Nephron progenitor cell (in vitro differentiated cells): ENCODE measurements at regions not wholly inside any gene's neighbourhood (a gene's known extent, or its start where the extent isn't known, plus 50 kb on each side); places are given as distances from the start of the nearest gene placed in this dataset.

Experiments used
- DNase-seq: peaks from one replicate; pipeline ENCODE4 v3.0.0; 2021
- H3K27ac Mint-ChIP-seq: 2 replicates; pipeline ENCODE4 v1.8.0; 2021; ENCODE audit warnings: mild to moderate bottlenecking, moderate library complexity, mixed read lengths
- H3K27me3 Mint-ChIP-seq: 2 replicates; pipeline ENCODE4 v1.8.0; 2021; ENCODE audit warnings: mild to moderate bottlenecking, low read depth, mixed read lengths; ENCODE audit not compliant: poor library complexity
- H3K36me3 Mint-ChIP-seq: 2 replicates; pipeline ENCODE4 v1.8.0; 2021; ENCODE audit warnings: low read depth, mixed read lengths
- H3K4me1 Mint-ChIP-seq: 2 replicates; pipeline ENCODE4 v1.8.0; 2021; ENCODE audit warnings: mixed read lengths
- H3K4me3 Mint-ChIP-seq: 2 replicates; pipeline ENCODE4 v1.8.0; 2021; ENCODE audit warnings: mild to moderate bottlenecking, moderate library complexity, mixed read lengths
- H3K9me3 Mint-ChIP-seq: 2 replicates; pipeline ENCODE4 v1.8.0; 2021; ENCODE audit warnings: mild to moderate bottlenecking, moderate library complexity, mixed read lengths
- CTCF ChIP-seq: fragments of 200-600 bp; sonication (generic); IDR thresholded peaks from 2 replicates; pipeline ENCODE4 v1.5.0; 2021; ENCODE audit warnings: antibody characterized with exemption

DNA sequence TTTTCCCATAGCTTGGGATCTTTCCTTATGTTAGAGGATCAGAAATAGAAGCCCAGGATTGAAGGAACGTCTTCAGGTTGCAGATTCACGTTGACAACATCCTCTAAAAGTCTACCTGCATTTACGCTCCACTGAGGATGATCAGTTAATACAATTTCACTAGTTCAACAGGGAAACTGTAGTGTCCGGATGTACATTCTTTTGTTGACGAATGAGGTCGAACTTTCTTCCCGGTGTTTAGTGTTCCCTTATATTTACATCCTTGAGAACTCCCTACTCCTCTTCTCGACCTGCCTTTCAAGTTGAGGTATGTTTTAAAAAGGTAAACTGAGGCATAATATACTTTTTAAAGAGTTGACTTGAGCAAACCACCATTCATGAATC is 74.8 kb downstream of the SIK1 start:
- Mint-ChIP-seq H3K4me3 (no peak overlapping the region), H3K4me1 (peaks cover 46% of the 10 kb centered on the region), H3K27me3 (peaks cover 17% of the 10 kb centered on the region), H3K9me3 (no peaks in the 10 kb centered on the region), H3K27ac (no peak overlapping the region), H3K36me3 (no peaks in the 10 kb centered on the region)
- no peak for DNase-seq
- TF ChIP-seq CTCF: no peak

DNA sequence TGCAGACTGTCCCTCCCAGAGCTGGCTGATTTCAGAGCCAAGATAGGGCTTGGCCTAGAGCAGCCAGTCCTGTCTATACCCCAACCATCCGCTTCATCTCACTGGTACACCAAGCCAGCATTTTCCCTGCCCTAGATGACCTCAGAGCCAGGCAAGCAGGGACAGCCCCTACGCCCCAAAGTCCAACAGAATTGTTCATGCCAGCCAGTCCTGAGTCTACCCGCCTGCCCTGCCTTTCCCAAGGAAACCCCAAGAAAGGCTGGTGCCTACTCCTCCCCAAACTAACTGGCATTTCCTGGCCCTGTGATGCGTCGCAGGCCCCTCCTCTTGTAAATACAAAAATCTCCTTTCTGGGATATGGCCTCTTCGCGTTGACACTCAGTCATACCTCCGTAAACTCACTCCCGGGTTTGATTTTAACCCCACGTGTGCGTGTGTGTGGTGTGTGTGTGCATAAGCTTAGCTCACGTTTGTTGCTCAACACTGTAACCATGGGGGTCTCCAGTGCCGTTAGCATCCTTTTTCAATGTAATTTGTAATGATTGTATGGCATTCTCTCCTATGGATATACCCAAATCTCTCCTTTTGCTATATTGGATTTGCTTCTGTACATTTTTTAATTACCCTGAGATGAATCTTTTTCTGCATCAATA is 75.3 kb downstream of the SIK1 start:
- no peaks in the 10 kb centered on the region for H3K36me3 Mint-ChIP-seq
- no peak for TF ChIP-seq CTCF
- no peak for DNase-seq
- no peaks in the 10 kb centered on the region for H3K9me3 Mint-ChIP-seq
- H3K27ac Mint-ChIP-seq: peak overlapping the region; percentile 14
- H3K4me1 Mint-ChIP-seq: peaks cover 47% of the 10 kb centered on the region
- H3K27me3 Mint-ChIP-seq: peaks cover 17% of the 10 kb centered on the region
- H3K4me3 Mint-ChIP-seq: no peak overlapping the region

- Mint-ChIP-seq H3K9me3 (no peaks in the 10 kb centered on the region), H3K4me1 (peaks cover 55% of the 10 kb centered on the region), H3K4me3 (no peak overlapping the region), H3K27me3 (peaks cover 11% of the 10 kb centered on the region), H3K27ac (no peak overlapping the region), H3K36me3 (no peaks in the 10 kb centered on the region)
- no peak for TF ChIP-seq CTCF
- DNase-seq: no peak
Measured at GRCh38 chr21:43349644-43350043, 77.3 kb downstream of the SIK1 start.

DNA sequence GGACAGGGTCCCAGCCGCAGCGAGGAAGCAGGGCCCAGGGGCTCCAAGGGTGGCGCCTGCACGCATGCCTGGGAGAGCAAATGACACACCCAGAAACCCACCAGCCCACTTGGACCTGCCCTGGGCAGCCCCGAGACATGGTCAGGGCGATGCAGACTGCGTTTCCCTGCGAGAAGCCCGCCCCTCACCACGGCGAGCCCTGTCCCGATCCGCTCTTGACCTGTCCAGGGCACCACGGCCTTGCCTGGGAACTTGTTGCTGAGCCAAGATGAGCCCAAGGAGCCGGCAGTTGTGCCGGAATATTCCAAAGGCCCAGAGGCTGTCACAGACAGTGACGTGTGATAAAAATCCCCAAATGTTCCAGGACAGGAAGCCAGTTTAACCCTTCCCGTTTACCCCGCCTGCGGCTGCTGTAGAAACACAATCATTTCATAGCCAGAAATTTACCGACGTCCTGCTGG is 78.1 kb downstream of the SIK1 start:
- DNase-seq: no peak
- H3K27me3 Mint-ChIP-seq: peaks cover 10% of the 10 kb centered on the region
- TF ChIP-seq CTCF: no peak
- no peak overlapping the region for H3K4me3 Mint-ChIP-seq
- no peak overlapping the region for H3K27ac Mint-ChIP-seq
- peaks cover 59% of the 10 kb centered on the region for H3K4me1 Mint-ChIP-seq
- H3K9me3 Mint-ChIP-seq: no peaks in the 10 kb centered on the region
- H3K36me3 Mint-ChIP-seq: no peaks in the 10 kb centered on the region

GRCh38 chr21:43348170-43348766 is 78.7 kb downstream of the SIK1 start:
- Mint-ChIP-seq H3K27me3 (peaks cover 12% of the 10 kb centered on the region), H3K27ac (no peak overlapping the region), H3K9me3 (no peaks in the 10 kb centered on the region), H3K4me3 (no peak overlapping the region), H3K36me3 (no peaks in the 10 kb centered on the region), H3K4me1 (peaks cover 60% of the 10 kb centered on the region)
- TF ChIP-seq CTCF: no peak
- DNase-seq: no peak
